Mesodermal cell (in vitro differentiated cells): ENCODE measurements at regions not wholly inside any gene's neighbourhood (a gene's known extent, or its start where the extent isn't known, plus 50 kb on each side); places are given as distances from the start of the nearest gene placed in this dataset.

ENCODE experiments used
- H3K27ac ChIP-seq: 2 replicates; pipeline ENCODE4 v1.7.0; 2013; ENCODE audit warnings: mild to moderate bottlenecking, low read depth, low read length, moderate library complexity; ENCODE audit not compliant: severe bottlenecking
- H3K36me3 ChIP-seq: 2 replicates; pipeline ENCODE4 v1.7.1; 2013; ENCODE audit warnings: mild to moderate bottlenecking, low read length, moderate library complexity; ENCODE audit not compliant: control insufficient read depth, insufficient read depth
- H3K4me1 ChIP-seq: one replicate; pipeline ENCODE4 v1.7.1; 2013; ENCODE audit warnings: mild to moderate bottlenecking, low read length; ENCODE audit not compliant: insufficient read depth, control insufficient read depth, poor library complexity, severe bottlenecking
- H3K4me3 ChIP-seq: 2 replicates; pipeline ENCODE4 v1.7.0; 2013; ENCODE audit warnings: low read length, control low read depth, mild to moderate bottlenecking; ENCODE audit not compliant: insufficient read depth, poor library complexity, severe bottlenecking; ENCODE audit errors: extremely low read depth
- H3K9me3 ChIP-seq: 2 replicates; pipeline ENCODE4 v1.7.1; 2013; ENCODE audit warnings: mild to moderate bottlenecking, low read length, moderate library complexity; ENCODE audit not compliant: control insufficient read depth
- WGBS, 2 experiments: methylation state at CpG; one replicate each; pipeline ENCODE4 v1.1.5; 2013; ENCODE audit warnings: missing lambda C conversion rate in 2 of 2; ENCODE audit not compliant: insufficient coverage in 2 of 2; 5-methylcytosine and 5-hydroxymethylcytosine counted together

- Histone ChIP-seq H3K4me1 (peaks cover 13% of the 10 kb centered on the region), H3K36me3 (no peaks in the 10 kb centered on the region), H3K4me3 (no peak overlapping the region), H3K9me3 (peaks cover 4% of the 10 kb centered on the region), H3K27ac (no peak overlapping the region)
These were observed 128.6 kb upstream of the CRY1 start for GRCh38 chr12:107221913-107222312.

GRCh38 chr12:107223821-107224220 lies 130.5 kb upstream of the CRY1 start:
- H3K9me3 ChIP-seq: no peaks in the 10 kb centered on the region
- H3K36me3 ChIP-seq: no peaks in the 10 kb centered on the region
- WGBS, 2 experiments: 88 to 90% methylated on average over 3 to 5 of the region's 5 CpGs
- peaks cover 13% of the 10 kb centered on the region for H3K4me1 ChIP-seq
- H3K27ac ChIP-seq: no peak overlapping the region
- no peak overlapping the region for H3K4me3 ChIP-seq

- WGBS, 2 experiments: 56% methylated on average over 4 of the region's 6 CpGs
These were observed 132.3 kb upstream of the CRY1 start for GRCh38 chr12:107225635-107226034.

GRCh38 chr12:107226126-107226525 lies 132.8 kb upstream of the CRY1 start:
- peaks cover 13% of the 10 kb centered on the region for H3K4me1 ChIP-seq
- no peaks in the 10 kb centered on the region for H3K9me3 ChIP-seq
- 100% methylated on average over 2 of the region's 2 CpGs; no CpG with 5 or more reads in 1 of the 2 experiments for WGBS, 2 experiments
- peak overlapping the region; percentile 2 for H3K27ac ChIP-seq
- no peak overlapping the region for H3K4me3 ChIP-seq
- no peaks in the 10 kb centered on the region for H3K36me3 ChIP-seq

More at GRCh38 chr12:107225635-107226034, 132.3 kb upstream of the CRY1 start:
- Histone ChIP-seq H3K4me1 (peaks cover 13% of the 10 kb centered on the region), H3K27ac (peak overlapping the region; percentile 2), H3K9me3 (no peaks in the 10 kb centered on the region), H3K36me3 (no peaks in the 10 kb centered on the region), H3K4me3 (no peak overlapping the region)

DNA sequence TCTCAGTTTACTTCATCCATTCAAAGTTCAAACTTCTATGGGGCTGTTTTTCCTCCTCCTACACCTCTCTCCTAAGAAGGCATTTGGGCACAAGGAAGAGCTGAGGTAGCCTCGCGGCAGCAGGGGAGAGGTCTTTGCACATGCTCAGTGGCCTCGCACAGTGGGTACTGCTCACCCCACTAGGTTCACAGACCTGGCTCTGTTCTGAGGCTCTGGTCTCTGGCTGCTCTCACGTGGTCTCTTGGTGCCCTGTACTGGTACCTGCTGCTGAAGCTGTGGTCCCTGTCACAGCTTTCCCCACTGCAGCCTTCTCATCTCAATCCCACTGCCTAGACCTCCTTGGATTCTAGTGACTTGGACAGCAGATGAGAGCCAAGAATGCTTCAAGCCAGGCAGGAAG lies 134.7 kb upstream of the CRY1 start:
- H3K4me1 ChIP-seq: peaks cover 13% of the 10 kb centered on the region
- no peaks in the 10 kb centered on the region for H3K36me3 ChIP-seq
- H3K9me3 ChIP-seq: no peaks in the 10 kb centered on the region
- no peak overlapping the region for H3K27ac ChIP-seq
- 70 to 74% methylated on average over 3 to 4 of the region's 4 CpGs for WGBS, 2 experiments
- H3K4me3 ChIP-seq: no peak overlapping the region

- Histone ChIP-seq H3K9me3 (no peaks in the 10 kb centered on the region), H3K36me3 (no peaks in the 10 kb centered on the region), H3K4me3 (no peak overlapping the region), H3K4me1 (peaks cover 11% of the 10 kb centered on the region), H3K27ac (no peak overlapping the region)
- 83% methylated on average over 1 of the region's 5 CpGs; no CpG with 5 or more reads in 1 of the 2 experiments for WGBS, 2 experiments
These were observed 136.5 kb upstream of the CRY1 start for GRCh38 chr12:107229827-107230226.

GRCh38 chr12:107231303-107231702 lies 138.0 kb upstream of the CRY1 start:
- H3K4me3 ChIP-seq: no peak overlapping the region
- H3K27ac ChIP-seq: no peak overlapping the region
- H3K9me3 ChIP-seq: no peaks in the 10 kb centered on the region
- no peaks in the 10 kb centered on the region for H3K36me3 ChIP-seq
- peaks cover 2% of the 10 kb centered on the region for H3K4me1 ChIP-seq
- WGBS, 2 experiments: 89 to 92% methylated on average over 7 to 11 of the region's 11 CpGs

DNA sequence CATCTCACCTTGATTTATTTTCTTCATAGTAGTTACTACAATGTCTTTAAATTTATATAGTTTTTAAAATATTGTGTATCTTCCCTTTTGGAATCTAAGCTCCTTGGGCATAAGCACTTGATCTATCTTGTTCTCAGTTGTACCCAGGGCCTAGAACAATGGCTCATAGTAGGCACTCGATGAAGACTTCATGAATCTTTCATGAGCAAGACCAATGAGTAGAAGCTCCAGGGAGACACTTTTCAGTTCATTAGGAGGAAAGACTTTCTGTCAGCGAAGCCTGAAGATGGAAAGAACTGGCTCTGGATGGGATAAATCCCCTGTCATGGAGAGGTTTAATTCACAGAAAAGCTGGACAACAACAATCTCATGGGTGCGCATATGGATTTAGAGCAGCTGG lies 140.2 kb upstream of the CRY1 start:
- Histone ChIP-seq H3K4me3 (no peak overlapping the region), H3K9me3 (no peaks in the 10 kb centered on the region), H3K4me1 (peaks cover 17% of the 10 kb centered on the region), H3K27ac (no peak overlapping the region), H3K36me3 (no peaks in the 10 kb centered on the region)
- 85 to 89% methylated on average over 3 of the region's 3 CpGs for WGBS, 2 experiments

- Histone ChIP-seq H3K4me3 (no peak overlapping the region), H3K27ac (no peak overlapping the region), H3K36me3 (no peaks in the 10 kb centered on the region), H3K9me3 (no peaks in the 10 kb centered on the region), H3K4me1 (peaks cover 17% of the 10 kb centered on the region)
- WGBS, 2 experiments: 93% methylated on average over 2 of the region's 2 CpGs; no CpG with 5 or more reads in 1 of the 2 experiments
These were observed 142.3 kb upstream of the CRY1 start for GRCh38 chr12:107235600-107235999.

- Histone ChIP-seq H3K9me3 (no peaks in the 10 kb centered on the region), H3K4me1 (peaks cover 17% of the 10 kb centered on the region), H3K27ac (peak overlapping the region; percentile 8), H3K4me3 (no peak overlapping the region), H3K36me3 (no peaks in the 10 kb centered on the region)
- 62 to 73% methylated on average over 2 of the region's 6 CpGs for WGBS, 2 experiments
These were observed 143.6 kb upstream of the CRY1 start for GRCh38 chr12:107236824-107237511.

DNA sequence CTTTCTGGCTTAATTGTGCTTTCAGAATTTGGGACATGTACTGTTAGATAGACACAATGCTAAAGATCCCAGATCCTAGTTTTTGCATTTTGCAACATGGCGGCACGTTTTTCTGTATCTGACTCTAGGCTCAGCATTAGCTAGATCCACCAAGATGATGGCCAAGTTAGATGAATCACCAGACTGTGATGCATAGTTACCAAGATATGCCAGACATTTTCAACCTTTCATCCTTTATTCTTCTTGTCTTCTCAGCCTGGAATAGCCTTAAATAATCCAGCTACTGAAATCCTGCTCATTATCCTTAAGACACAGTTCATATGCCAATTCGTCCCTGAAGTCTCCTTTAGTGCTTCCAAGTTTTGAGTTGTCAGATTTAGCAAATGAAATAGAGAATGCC lies 144.9 kb upstream of the CRY1 start:
- Histone ChIP-seq H3K4me1 (peaks cover 17% of the 10 kb centered on the region), H3K9me3 (no peaks in the 10 kb centered on the region), H3K36me3 (no peaks in the 10 kb centered on the region), H3K4me3 (no peak overlapping the region), H3K27ac (no peak overlapping the region)
- 63 to 66% methylated on average over 2 of the region's 3 CpGs for WGBS, 2 experiments
